Spinal cord (tissue), 9 donors: ENCODE measurements at regions not wholly inside any gene's neighbourhood (a gene's known extent, or its start where the extent isn't known, plus 50 kb on each side); places are given as distances from the start of the nearest gene placed in this dataset.
"Not testable (repeated sequence)": the region's sequence is repeated elsewhere in the genome, so short reads cannot be mapped to it uniquely, and the experiment has no call there.

Experiments used
- DNase-seq, 6 donors: peaks; one replicate each; pipeline versions ENCODE4 v3.0.0 to v3.0.0-alpha.2; 2013 to 2015; ENCODE audit warnings: low spot score in 6 of 6, low read depth in 4 of 6
- H3K27ac ChIP-seq: one replicate; pipeline ENCODE4 v1.5.1; 2013; ENCODE audit warnings: low read depth, low read length, control low read depth
- H3K27me3 ChIP-seq: one replicate; pipeline ENCODE4 v1.6.1; 2013; ENCODE audit warnings: low read length; ENCODE audit not compliant: control insufficient read depth, insufficient read depth
- H3K36me3 ChIP-seq: one replicate; pipeline ENCODE4 v1.6.1; 2013; ENCODE audit warnings: low read length; ENCODE audit not compliant: control insufficient read depth, insufficient read depth
- H3K4me1 ChIP-seq: one replicate; pipeline ENCODE4 v1.6.1; 2013; ENCODE audit warnings: low read length; ENCODE audit not compliant: control insufficient read depth, insufficient read depth
- H3K4me3 ChIP-seq: one replicate; pipeline ENCODE4 v1.5.1; 2013; ENCODE audit warnings: low read depth, low read length, control low read depth
- H3K9me3 ChIP-seq: one replicate; pipeline ENCODE4 v1.6.1; 2013; ENCODE audit warnings: low read length; ENCODE audit not compliant: control insufficient read depth, insufficient read depth
- WGBS: methylation state at CpG from one replicate; pipeline ENCODE4 v1.1.5; 2013; ENCODE audit warnings: missing lambda C conversion rate; ENCODE audit not compliant: insufficient coverage; 5-methylcytosine and 5-hydroxymethylcytosine counted together
- donor health status: healthy.

DNA sequence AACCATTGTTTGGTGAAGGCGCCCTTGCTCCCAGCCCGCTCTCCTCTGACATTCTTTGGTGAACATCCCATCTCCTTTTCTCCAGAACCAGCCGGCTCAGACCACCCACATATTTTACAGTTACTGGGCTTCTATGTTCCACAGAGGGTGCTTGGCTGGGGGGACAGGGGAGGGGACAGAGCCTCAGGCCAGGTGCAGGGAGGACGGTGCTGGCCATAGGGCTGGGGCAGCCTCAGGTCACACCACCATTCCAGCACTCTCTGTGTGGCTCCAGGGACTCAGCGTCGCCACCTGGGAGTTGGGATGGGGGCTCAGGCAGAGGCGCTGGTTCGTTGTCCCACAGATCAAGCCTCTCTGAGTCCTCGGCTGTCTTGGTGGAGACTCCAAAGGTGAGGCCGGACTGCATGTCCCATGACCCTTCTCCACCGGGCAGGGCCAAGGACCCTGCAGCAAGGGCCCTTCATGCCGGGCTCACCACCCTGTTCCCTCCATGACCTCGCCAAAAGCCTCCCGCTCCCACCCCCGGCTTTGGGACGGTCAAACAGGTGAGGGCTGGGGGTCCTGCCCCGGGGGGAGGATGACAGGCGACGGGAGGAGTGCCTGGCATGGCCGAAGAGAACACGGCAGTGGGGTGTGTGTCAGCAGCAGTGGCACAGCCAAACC lies 176.4 kb downstream of the NPIPB11 start:
- 94% methylated on average over 18 of the region's 21 CpGs for WGBS
- H3K4me3 ChIP-seq, H3K27me3 ChIP-seq, DNase-seq, H3K36me3 ChIP-seq, H3K9me3 ChIP-seq: not testable (repeated sequence)
- Histone ChIP-seq H3K27ac (peak overlapping the region; percentile 15), H3K4me1 (peaks cover 26% of the 10 kb centered on the region)

DNA sequence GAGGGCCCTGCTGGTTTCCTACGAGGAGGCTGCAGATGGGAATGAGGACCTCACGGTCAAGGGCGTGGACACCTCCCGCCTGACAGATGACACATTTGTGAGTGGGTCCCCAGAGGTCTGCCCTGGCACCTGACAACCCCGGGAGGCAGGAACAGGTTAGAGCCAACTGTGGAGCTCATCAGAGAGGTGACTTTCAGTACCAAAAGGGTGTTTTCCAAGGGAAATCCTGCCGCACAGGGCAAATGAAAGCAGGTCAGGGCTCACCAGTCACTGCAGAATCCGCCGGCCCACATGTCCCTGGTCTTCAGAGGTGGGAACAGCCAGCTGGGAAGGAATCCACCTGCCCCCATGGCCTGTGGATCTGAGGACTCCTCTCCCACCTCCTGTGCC lies 176.9 kb downstream of the NPIPB11 start:
- H3K27me3 ChIP-seq, H3K4me3 ChIP-seq, H3K27ac ChIP-seq, H3K9me3 ChIP-seq, DNase-seq, H3K36me3 ChIP-seq: not testable (repeated sequence)
- 88% methylated on average over 8 of the region's 8 CpGs for WGBS
- peaks cover 26% of the 10 kb centered on the region for H3K4me1 ChIP-seq

DNA sequence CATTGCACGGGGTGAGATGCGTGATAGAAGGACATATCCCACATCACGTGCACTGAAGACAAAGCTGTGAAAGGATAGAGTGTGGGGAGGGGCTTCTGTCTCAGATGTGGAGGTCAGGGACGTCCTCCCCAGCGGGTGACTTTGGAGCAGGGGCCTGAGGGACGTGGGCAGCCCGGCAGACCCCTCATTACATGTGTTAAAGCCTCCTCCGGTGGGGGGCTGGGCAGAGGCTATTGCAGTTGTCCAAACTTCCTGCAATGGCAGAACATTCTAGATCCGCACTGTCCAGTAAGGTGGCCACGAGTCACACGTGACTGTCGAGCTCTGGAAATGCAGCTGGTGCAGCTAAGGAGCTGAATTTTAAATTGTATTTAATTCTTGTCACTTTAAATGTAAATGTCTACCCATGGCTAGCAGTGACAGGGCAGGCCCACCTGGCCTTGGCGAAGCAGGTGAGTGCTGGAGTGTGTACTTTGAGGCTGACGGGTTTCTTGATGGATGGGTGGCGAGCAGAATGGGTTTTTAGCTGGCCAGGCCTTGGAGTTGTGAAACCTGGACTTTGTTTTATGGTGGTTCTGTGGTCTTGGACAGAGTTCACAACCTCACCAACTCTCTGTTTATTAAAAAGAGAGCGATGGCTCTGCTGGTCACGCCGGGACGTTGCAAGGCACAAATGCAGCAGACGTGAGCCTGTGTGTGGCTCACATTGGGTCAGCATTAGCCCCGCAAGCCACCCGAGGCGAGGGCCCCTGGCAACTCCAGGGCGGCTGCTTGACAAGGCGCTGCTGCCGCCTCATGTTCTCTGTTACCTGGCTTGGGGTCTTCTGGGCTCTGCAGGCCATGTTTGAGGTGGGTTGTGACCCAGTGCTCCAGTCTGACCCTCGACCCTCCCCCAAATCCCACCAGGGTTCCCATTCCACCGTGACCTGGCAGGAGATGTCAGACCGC lies 177.6 kb downstream of the NPIPB11 start:
- H3K4me1 ChIP-seq, result peaks cover 26% of the 10 kb centered on the region
- H3K4me3 ChIP-seq, DNase-seq, H3K27ac ChIP-seq, H3K27me3 ChIP-seq, H3K9me3 ChIP-seq, H3K36me3 ChIP-seq: not testable (repeated sequence)
- WGBS, result 94% methylated on average over 11 of the region's 29 CpGs

DNA sequence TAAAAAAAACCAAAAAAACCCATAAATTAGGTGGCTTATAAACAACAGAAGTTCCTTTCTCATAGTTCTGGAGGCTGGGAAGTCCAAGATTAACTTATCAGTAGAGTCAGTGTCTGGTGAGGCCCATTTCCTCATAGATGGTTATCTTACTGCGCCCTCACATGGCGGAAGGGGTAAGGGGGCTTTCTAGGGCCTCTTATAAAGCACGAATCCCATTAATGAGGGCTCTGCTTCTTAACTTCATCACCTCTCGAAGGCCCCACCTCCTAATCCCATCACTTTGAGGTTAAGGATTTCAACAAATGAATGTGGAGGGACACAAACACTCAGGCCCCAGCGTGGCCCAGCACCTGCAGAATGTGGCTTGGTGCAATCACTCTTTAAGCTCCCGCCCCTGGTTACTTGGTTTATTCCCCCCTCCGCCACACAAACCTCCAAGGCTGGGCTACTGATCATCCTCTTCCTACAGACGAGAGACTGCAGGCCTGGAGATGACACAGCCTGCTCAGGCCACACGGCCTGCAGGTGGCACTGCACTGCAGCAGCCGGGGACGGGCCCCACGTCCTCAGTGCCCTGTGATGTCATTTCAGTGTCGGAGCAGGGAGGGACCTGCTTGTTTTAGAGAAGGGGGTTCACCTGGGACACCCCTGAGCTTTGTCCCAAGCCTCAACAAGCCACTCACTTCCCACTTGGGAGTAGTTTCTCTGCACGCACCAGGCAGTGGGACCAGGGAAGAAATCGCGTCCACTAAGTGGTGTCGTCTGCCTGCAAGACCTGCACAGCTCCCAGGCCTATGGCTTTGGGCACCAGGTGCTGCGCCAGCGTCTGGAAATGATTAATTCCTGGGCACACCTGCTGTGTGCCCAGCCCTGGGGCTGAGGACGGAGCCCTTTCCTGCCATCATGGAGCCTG lies 178.5 kb downstream of the NPIPB11 start:
- not testable (repeated sequence) for H3K27me3 ChIP-seq, H3K4me3 ChIP-seq, H3K9me3 ChIP-seq, H3K27ac ChIP-seq, H3K36me3 ChIP-seq
- H3K4me1 ChIP-seq, result peaks cover 26% of the 10 kb centered on the region
- WGBS, result 79% methylated on average over 6 of the region's 20 CpGs
- peak in 2 of 6 donors; percentile 35 to 73 for DNase-seq

DNA sequence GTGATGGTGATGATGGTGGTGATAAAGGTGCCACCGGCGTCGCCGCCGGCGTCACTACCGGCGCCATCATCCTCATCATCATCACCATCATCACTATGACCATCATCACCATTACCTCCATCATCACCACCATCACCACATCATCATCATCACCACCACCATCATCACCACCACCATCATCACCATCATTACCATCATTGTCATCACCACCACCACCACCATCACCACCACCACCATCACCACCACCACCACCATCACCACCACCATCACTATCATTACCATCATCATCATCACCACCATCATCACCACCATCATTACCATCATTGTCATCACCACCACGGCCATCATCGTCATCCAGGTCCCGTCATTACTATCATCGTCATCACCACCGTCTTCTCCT lies 179.7 kb downstream of the NPIPB11 start:
- Histone ChIP-seq H3K4me1 (peaks cover 30% of the 10 kb centered on the region), H3K4me3 (no peak overlapping the region), H3K27me3 (no peaks in the 10 kb centered on the region), H3K9me3 (no peaks in the 10 kb centered on the region), H3K36me3 (no peaks in the 10 kb centered on the region), H3K27ac (no peak overlapping the region)
- WGBS, result 0% methylated on average over 2 of the region's 13 CpGs
- no peak for DNase-seq

DNA sequence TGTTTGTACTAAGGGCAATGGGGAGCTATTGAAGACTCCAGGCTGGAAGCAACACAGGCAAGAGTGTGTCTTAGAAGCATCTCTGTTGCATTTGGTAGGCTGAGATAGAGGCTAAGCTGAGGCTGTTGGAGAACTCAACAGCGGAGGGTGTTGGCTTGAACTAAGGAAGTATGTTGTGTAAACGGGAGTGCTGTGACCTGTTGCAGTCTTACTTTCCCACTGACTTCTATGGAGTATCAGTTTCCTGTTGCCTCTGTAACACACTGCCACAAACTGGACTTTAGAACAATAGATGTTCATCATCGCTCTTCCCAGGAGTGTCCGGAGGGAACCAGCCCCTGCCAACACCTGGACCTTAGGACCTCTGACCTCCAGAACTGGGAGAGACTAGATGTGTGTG lies 181.8 kb downstream of the NPIPB11 start:
- not testable (repeated sequence) for H3K36me3 ChIP-seq, DNase-seq, H3K9me3 ChIP-seq, H3K27me3 ChIP-seq, H3K4me3 ChIP-seq, H3K27ac ChIP-seq
- WGBS, result no CpG with 5 or more reads among the region's 4 CpGs
- H3K4me1 ChIP-seq, result peaks cover 30% of the 10 kb centered on the region

DNA sequence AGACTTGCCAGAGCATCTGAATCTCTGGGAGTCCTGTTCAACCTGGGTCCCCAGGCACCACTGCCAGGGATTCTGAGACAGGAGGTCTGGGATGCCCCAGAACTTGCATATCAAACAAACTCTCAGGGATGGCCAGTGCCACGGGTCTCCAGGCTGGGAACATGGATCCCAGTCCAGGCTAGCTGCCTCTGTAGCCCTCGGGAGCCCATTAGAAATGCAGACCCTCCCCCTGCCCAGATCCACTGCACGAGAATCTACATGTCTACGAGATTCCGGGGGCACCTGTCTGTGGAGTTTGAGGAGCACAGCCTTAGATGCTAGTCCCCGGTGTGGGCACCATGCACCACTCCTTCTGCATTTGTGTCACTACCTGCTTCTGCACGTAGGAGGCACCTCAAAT lies 183.9 kb downstream of the NPIPB11 start:
- H3K9me3 ChIP-seq, H3K36me3 ChIP-seq, H3K4me3 ChIP-seq, DNase-seq, H3K27ac ChIP-seq, H3K27me3 ChIP-seq: not testable (repeated sequence)
- 95% methylated on average over 4 of the region's 7 CpGs for WGBS
- peaks cover 21% of the 10 kb centered on the region for H3K4me1 ChIP-seq

DNA sequence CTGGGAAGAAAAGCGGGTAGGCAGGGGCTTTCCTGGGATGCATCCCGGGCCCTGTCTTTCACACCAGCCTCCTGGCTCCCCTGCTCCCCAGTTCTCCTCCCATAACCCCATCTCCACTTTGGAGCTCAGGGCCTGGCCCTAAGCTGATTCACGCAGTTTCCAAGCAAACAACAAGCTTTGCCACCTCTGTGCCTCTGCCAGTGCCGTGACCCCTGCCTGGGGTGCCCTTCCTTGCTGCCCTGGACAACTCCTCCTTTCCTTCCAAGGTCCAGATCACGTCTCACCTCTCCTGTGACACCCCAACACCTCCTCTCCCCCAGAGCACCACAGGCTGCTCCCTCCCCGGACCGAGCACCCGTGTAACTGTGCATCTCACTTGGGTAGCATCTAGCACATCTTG lies 184.5 kb downstream of the NPIPB11 start:
- Histone ChIP-seq H3K27ac (peak overlapping the region; percentile 33), H3K4me1 (peaks cover 21% of the 10 kb centered on the region)
- H3K36me3 ChIP-seq, DNase-seq, H3K9me3 ChIP-seq, H3K4me3 ChIP-seq, H3K27me3 ChIP-seq: not testable (repeated sequence)
- WGBS, result 85% methylated on average over 2 of the region's 8 CpGs

DNA sequence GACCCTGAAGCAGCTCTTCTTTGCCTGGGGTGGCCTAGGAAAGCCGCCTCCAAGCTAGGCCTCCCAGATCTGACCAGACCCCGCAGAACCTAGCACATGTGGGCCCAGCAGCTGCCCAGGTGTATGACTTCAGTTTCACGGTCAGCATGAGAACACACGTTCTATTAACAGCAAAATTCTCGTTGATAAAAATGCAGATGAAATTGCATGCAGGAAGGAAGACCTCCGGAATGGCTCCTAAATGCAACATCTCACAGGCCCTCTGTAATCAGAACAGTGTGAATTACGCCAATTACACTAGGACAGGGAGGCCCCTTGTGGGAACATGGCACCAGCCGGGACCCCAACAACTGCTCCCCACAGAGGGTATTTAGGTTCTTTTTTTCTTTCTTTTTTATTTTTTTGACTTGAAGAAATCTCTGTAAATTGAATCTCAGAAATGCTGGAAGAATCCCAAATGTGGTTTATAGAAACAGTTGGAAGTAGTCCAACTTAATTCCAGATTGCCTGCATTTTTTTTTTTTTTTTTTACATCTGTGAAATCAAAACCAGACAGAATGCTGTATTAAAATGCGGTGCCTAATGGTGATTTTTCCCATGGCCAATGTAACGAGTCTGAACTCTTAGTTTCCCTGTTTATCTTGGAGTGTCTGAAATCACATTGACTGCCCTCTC lies 185.1 kb downstream of the NPIPB11 start:
- H3K27me3 ChIP-seq, H3K36me3 ChIP-seq, H3K4me3 ChIP-seq, H3K9me3 ChIP-seq: not testable (repeated sequence)
- peak in 3 of 6 donors; percentile 25 to 88 (median 86) for DNase-seq
- Histone ChIP-seq H3K4me1 (peaks cover 21% of the 10 kb centered on the region), H3K27ac (peak overlapping the region; percentile 67)
- WGBS, result 77% methylated on average over 3 of the region's 10 CpGs
